ENCODE measurements at regions not wholly inside any gene's neighbourhood (a gene's known extent, or its start where the extent isn't known, plus 50 kb on each side); places are given as distances from the start of the nearest gene placed in this dataset.

DNA sequence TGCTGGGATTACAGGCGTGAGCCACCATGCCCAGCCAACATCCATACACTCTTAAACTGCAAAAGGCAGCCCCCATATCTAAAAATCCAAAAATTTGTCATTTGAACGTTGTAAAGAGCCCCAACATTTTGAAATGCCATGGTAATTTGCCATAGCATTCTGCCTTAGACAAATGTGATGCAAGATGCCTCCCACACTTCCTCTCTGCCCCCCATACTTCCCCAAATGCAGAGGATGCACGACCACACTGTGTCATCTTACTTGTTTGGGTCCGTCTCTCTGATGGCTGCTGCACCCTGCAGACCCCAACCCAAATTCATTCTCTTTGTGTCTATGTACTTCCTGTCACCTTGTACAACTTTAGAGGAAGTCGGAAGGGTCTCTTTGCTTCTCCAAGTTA is 1125.6 kb upstream of the AUTS2 start:
- no peaks in the 10 kb centered on the region for H3K27me3 ChIP-seq (ENCODE audit: control insufficient read depth, insufficient read depth, low read length)
- no peak overlapping the region for H3K4me3 ChIP-seq (ENCODE audit: low read length in 3 of 3)
- H3K36me3 ChIP-seq (ENCODE audit: control insufficient read depth in 2 of 3, insufficient read depth in 3 of 3, low read length in 3 of 3): no peaks in the 10 kb centered on the region
- H3K4me1 ChIP-seq (ENCODE audit: control insufficient read depth in 2 of 3, insufficient read depth in 2 of 3, low read depth in 1 of 3, low read length in 3 of 3): no peaks in the 10 kb centered on the region
- H3K9ac ChIP-seq (ENCODE audit: low read length in 3 of 3): no peak overlapping the region
- intact Hi-C loops (cut with DNase I): no loop called here
- FAIRE-seq (no peak), DNase-seq (no peak)
- H3K27ac ChIP-seq (ENCODE audit: low read depth in 2 of 2, low read length in 2 of 2): no peak overlapping the region
- TF ChIP-seq, protein P1, sequence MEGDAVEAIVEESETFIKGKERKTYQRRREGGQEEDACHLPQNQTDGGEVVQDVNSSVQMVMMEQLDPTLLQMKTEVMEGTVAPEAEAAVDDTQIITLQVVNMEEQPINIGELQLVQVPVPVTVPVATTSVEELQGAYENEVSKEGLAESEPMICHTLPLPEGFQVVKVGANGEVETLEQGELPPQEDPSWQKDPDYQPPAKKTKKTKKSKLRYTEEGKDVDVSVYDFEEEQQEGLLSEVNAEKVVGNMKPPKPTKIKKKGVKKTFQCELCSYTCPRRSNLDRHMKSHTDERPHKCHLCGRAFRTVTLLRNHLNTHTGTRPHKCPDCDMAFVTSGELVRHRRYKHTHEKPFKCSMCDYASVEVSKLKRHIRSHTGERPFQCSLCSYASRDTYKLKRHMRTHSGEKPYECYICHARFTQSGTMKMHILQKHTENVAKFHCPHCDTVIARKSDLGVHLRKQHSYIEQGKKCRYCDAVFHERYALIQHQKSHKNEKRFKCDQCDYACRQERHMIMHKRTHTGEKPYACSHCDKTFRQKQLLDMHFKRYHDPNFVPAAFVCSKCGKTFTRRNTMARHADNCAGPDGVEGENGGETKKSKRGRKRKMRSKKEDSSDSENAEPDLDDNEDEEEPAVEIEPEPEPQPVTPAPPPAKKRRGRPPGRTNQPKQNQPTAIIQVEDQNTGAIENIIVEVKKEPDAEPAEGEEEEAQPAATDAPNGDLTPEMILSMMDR (IDR thresholded peaks at IDR 0.05; ENCODE audit: borderline replicate concordance, extremely low read depth, insufficient read depth): no peak
- H3K9me3 ChIP-seq (ENCODE audit: control insufficient read depth in 2 of 3, insufficient read depth in 1 of 3, low read length in 3 of 3): no peaks in the 10 kb centered on the region

DNA sequence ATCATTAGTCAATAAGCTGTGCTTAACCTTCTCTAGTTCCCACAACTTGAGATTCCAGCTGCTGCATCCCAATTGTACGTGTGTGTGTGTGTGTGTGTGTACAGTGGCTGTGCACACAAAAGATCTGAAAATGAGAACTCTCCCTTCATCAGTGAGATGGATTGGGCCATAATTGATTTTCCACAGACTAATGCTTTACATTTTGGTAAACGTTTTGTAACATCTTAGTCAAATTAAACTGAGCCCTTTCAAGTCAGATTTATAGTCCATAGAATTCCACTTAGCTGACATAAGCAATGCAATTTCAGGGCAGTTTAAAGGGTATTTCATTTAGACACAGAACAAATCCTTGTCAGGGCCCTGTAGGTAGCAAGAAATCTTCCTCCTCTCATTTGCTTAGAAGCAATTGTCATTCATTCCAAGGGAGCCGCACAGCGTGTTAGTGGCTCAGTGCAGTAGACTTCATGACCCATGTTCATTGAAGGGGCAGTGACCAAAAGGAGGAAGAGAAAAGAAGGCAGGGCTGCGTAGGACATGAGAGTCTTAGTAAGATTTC is 1123.5 kb upstream of the AUTS2 start:
- DNase-seq (peak in 2 of 5 donors; percentile 15 to 16), FAIRE-seq (no peak)
- intact Hi-C loops (cut with DNase I): no loop called here
- Histone ChIP-seq H3K27ac (ENCODE audit: low read depth in 2 of 2, low read length in 2 of 2) (no peak overlapping the region), H3K27me3 (ENCODE audit: control insufficient read depth, insufficient read depth, low read length) (no peaks in the 10 kb centered on the region), H3K9ac (ENCODE audit: low read length in 3 of 3) (no peak overlapping the region), H3K4me3 (ENCODE audit: low read length in 3 of 3) (no peak overlapping the region), H3K36me3 (ENCODE audit: control insufficient read depth in 2 of 3, insufficient read depth in 3 of 3, low read length in 3 of 3) (no peaks in the 10 kb centered on the region), H3K9me3 (ENCODE audit: control insufficient read depth in 2 of 3, insufficient read depth in 1 of 3, low read length in 3 of 3) (no peaks in the 10 kb centered on the region), H3K4me1 (ENCODE audit: control insufficient read depth in 2 of 3, insufficient read depth in 2 of 3, low read depth in 1 of 3, low read length in 3 of 3) (no peaks in the 10 kb centered on the region)
- TF ChIP-seq, protein P1 (IDR thresholded peaks at IDR 0.05; ENCODE audit: borderline replicate concordance, extremely low read depth, insufficient read depth): no peak

DNA sequence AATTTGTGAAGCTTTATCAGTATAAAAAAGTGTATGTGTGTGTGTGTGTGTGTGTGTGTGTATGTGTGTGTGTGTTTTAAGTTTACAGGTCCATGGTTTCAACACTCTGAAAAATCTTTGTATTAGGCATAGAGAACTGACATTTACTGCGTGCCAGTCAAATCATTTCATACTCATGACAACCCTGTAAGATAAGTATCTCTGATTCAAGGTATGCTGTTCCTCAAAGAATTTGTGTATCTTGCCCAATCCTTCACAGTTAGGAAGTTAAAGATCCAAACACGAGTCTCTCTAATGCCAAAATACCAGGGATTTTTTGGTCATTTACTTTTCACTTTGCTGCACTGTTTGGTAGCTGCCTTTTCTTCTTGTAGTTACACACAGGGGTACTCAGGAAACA is 1121.3 kb upstream of the AUTS2 start:
- no peaks in the 10 kb centered on the region for H3K4me1 ChIP-seq (ENCODE audit: control insufficient read depth in 2 of 3, insufficient read depth in 2 of 3, low read depth in 1 of 3, low read length in 3 of 3)
- H3K9ac ChIP-seq (ENCODE audit: low read length in 3 of 3): no peak overlapping the region
- no peak overlapping the region for H3K4me3 ChIP-seq (ENCODE audit: low read length in 3 of 3)
- H3K36me3 ChIP-seq (ENCODE audit: control insufficient read depth in 2 of 3, insufficient read depth in 3 of 3, low read length in 3 of 3): no peaks in the 10 kb centered on the region
- H3K27ac ChIP-seq (ENCODE audit: low read depth in 2 of 2, low read length in 2 of 2): no peak overlapping the region
- H3K27me3 ChIP-seq (ENCODE audit: control insufficient read depth, insufficient read depth, low read length): no peaks in the 10 kb centered on the region
- H3K9me3 ChIP-seq (ENCODE audit: control insufficient read depth in 2 of 3, insufficient read depth in 1 of 3, low read length in 3 of 3): no peaks in the 10 kb centered on the region
- DNase-seq: no peak
- TF ChIP-seq, protein P1 (IDR thresholded peaks at IDR 0.05; ENCODE audit: borderline replicate concordance, extremely low read depth, insufficient read depth): no peak
- FAIRE-seq: no peak
- intact Hi-C loops (cut with DNase I): no loop called here

DNA sequence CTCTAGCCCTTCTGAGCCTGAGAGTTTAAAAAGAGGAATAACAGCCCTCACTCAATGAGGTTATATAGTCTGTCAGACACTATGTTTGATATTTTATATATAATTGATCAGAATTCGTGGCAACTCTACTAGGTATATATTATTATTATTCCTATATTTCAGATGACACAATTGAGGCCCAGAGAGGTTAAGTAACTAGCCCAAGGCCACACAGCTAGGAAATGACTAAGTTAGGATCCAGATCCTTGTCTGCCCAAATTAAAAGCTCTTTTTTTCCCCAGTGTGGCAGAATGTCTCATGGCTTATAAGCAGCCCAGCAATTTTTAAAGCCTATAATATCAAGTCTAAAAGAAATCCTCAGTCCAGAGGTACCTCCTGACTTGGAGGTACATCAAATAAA is 1119.9 kb upstream of the AUTS2 start:
- no peaks in the 10 kb centered on the region for H3K27me3 ChIP-seq (ENCODE audit: control insufficient read depth, insufficient read depth, low read length)
- no peak for FAIRE-seq
- no peaks in the 10 kb centered on the region for H3K9me3 ChIP-seq (ENCODE audit: control insufficient read depth in 2 of 3, insufficient read depth in 1 of 3, low read length in 3 of 3)
- no peak overlapping the region for H3K9ac ChIP-seq (ENCODE audit: low read length in 3 of 3)
- no peak overlapping the region for H3K27ac ChIP-seq (ENCODE audit: low read depth in 2 of 2, low read length in 2 of 2)
- no peaks in the 10 kb centered on the region for H3K4me1 ChIP-seq (ENCODE audit: control insufficient read depth in 2 of 3, insufficient read depth in 2 of 3, low read depth in 1 of 3, low read length in 3 of 3)
- no peaks in the 10 kb centered on the region for H3K36me3 ChIP-seq (ENCODE audit: control insufficient read depth in 2 of 3, insufficient read depth in 3 of 3, low read length in 3 of 3)
- no peak for DNase-seq
- no peak overlapping the region for H3K4me3 ChIP-seq (ENCODE audit: low read length in 3 of 3)
- intact Hi-C loops (cut with DNase I): no loop called here
- TF ChIP-seq, protein P1 (IDR thresholded peaks at IDR 0.05; ENCODE audit: borderline replicate concordance, extremely low read depth, insufficient read depth): no peak

Data from kidney (tissue), 13 donors.